NCI-H774 (cell line): ENCODE measurements at regions not wholly inside any gene's neighbourhood (a gene's known extent, or its start where the extent isn't known, plus 50 kb on each side); places are given as distances from the start of the nearest gene placed in this dataset.
"Not testable (repeated sequence)": the region's sequence is repeated elsewhere in the genome, so short reads cannot be mapped to it uniquely, and the experiment has no call there.

Experiments used
- DNase-seq: peaks from one replicate; lab custom pipeline; 2025; lab: John Stamatoyannopoulos, UW

- DNase-seq = no peak
Observed at GRCh38 chr12:92421042-92421441, 275.4 kb upstream of the BTG1 start.

- no peak for DNase-seq
Observed at GRCh38 chr12:92419201-92419600, 273.6 kb upstream of the BTG1 start.

GRCh38 chr12:92418381-92418780, 272.7 kb upstream of the BTG1 start:
- DNase-seq = no peak

GRCh38 chr12:92417373-92417772, 271.7 kb upstream of the BTG1 start:
- no peak for DNase-seq

- DNase-seq = no peak
Observed at GRCh38 chr12:92416385-92416812, 270.8 kb upstream of the BTG1 start.

- no peak for DNase-seq
Observed at GRCh38 chr12:92414170-92415070, 268.8 kb upstream of the BTG1 start.

GRCh38 chr12:92413286-92413685, 267.6 kb upstream of the BTG1 start:
- DNase-seq = no peak

- DNase-seq = no peak
Observed at GRCh38 chr12:92412856-92413255, 267.2 kb upstream of the BTG1 start.

- DNase-seq = no peak
Observed at GRCh38 chr12:92411687-92412086, 266.0 kb upstream of the BTG1 start.

GRCh38 chr12:92408072-92408900, 262.6 kb upstream of the BTG1 start:
- peak; percentile 13 for DNase-seq

- not testable (repeated sequence) for DNase-seq
Observed at GRCh38 chr12:92406404-92407070, 260.9 kb upstream of the BTG1 start.

- DNase-seq = not testable (repeated sequence)
Observed at GRCh38 chr12:92405801-92406251, 260.2 kb upstream of the BTG1 start.

- no peak for DNase-seq
Observed at GRCh38 chr12:92404921-92405320, 259.3 kb upstream of the BTG1 start.

GRCh38 chr12:92404259-92404894, 258.7 kb upstream of the BTG1 start:
- DNase-seq = no peak

GRCh38 chr12:92403210-92404175, 257.8 kb upstream of the BTG1 start:
- no peak for DNase-seq

- DNase-seq = no peak
Observed at GRCh38 chr12:92402415-92402814, 256.8 kb upstream of the BTG1 start.

GRCh38 chr12:92400006-92400405, 254.4 kb upstream of the BTG1 start:
- no peak for DNase-seq

GRCh38 chr12:92398565-92399309, 253.1 kb upstream of the BTG1 start:
- no peak for DNase-seq

GRCh38 chr12:92396647-92397252, 251.1 kb upstream of the BTG1 start:
- no peak for DNase-seq
